Testis (tissue), 2 donors: ENCODE measurements at regions not wholly inside any gene's neighbourhood (a gene's known extent, or its start where the extent isn't known, plus 50 kb on each side); places are given as distances from the start of the nearest gene placed in this dataset.

ENCODE experiments used
- CTCF ChIP-seq, 3 experiments: fragments of 450-650 bp in 2 of 3; fragments of 200-600 bp in 1 of 3; sonication (generic) in 1 of 3; IDR thresholded peaks; one replicate each; pipeline ENCODE4 v1.5.1; 2016 to 2019; ENCODE audit warnings: antibody characterized with exemption in 3 of 3, mild to moderate bottlenecking in 2 of 3, moderate library complexity in 1 of 3
- POLR2A ChIP-seq: fragments of 450-650 bp; IDR thresholded peaks from one replicate; pipeline ENCODE4 v1.6.1; 2017; ENCODE audit warnings: antibody characterized with exemption, mild to moderate bottlenecking, moderate library complexity

GRCh38 chr3:55169608-55170072, 241.8 kb upstream of the LRTM1 start:
- TF ChIP-seq POLR2A: no peak
- no peak for TF ChIP-seq CTCF (IDR thresholded peaks at IDR 0.05)
